ELF-1 (cell line): ENCODE measurements at regions not wholly inside any gene's neighbourhood (a gene's known extent, or its start where the extent isn't known, plus 50 kb on each side); places are given as distances from the start of the nearest gene placed in this dataset.
"Not testable (repeated sequence)": the region's sequence is repeated elsewhere in the genome, so short reads cannot be mapped to it uniquely, and the experiment has no call there.

Experiments used
- DNase-seq: peaks from one replicate; pipeline ENCODE4 v3.0.0-alpha.2; 2016; ENCODE audit warnings: low read depth, low spot score

- no peak for DNase-seq
Observed at GRCh38 chr9:16275795-16276624, 594.5 kb downstream of the BNC2 start.

- no peak for DNase-seq
Observed at GRCh38 chr9:16276866-16277265, 593.6 kb downstream of the BNC2 start.

GRCh38 chr9:16277471-16277960, 593.0 kb downstream of the BNC2 start:
- DNase-seq = no peak

- no peak for DNase-seq
Observed at GRCh38 chr9:16278326-16278999, 592.0 kb downstream of the BNC2 start.

DNA sequence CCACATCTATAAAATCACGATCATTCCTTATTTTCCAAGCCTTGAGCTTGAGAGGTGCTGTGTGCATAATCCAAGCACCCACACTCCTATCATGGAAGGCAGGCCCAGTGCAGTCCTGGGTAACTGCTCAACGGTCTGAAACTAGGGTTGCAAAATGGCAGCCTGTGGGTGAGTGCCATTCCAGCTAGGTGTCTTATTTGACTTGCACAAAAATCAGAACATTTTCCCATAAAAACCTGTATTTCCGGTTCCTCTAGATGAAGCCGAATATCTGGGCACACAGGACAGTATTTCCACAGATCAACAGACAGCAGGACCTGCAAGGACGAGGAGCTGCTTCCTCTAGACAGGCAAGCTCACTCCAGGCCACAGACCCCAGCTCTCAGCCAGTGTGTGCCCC, 588.8 kb downstream of the BNC2 start:
- no peak for DNase-seq

GRCh38 chr9:16282216-16282615, 588.3 kb downstream of the BNC2 start:
- no peak for DNase-seq

- DNase-seq = no peak
Observed at GRCh38 chr9:16282718-16283117, 587.8 kb downstream of the BNC2 start.

GRCh38 chr9:16286160-16286559, 584.3 kb downstream of the BNC2 start:
- no peak for DNase-seq

DNA sequence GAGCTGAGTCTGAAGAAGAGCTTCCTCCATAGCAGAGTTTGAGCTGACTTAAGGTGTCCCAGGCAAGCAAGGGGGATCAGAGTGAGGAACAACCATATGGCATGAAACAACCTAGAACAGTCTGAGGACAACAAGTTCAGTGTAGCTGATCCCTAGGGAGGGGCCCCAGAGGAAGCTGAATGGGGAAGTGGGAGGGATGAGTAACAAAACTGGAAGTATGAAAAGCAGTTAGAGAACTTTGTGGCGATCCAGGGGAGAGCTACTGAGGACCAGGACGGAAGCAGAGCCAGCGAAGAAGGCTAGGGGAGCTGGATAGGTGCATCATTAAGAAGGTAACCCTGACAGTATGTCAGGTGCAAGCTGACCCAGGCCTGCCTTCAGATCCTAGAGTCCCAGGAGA, 580.8 kb downstream of the BNC2 start:
- no peak for DNase-seq

- no peak for DNase-seq
Observed at GRCh38 chr9:16290169-16290568, 580.3 kb downstream of the BNC2 start.

DNA sequence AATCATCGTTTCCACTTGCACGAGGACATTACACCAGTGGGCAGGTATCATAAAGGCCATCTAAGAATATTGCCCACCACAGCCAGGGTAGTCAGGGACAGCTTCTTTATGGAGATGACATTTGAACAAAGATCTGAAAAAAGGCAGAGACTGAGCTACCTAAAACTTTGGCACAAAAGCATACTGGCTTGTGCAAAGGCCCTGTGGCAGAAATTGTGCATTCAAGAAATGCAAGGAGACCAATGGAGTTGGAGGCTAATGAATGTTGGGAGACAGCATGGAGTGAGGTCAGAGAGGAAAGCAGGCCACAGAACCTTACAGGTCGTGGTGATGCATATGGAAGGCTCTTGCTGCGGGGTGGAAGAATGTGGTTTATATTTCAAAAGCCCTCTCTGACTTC, 578.5 kb downstream of the BNC2 start:
- no peak for DNase-seq

DNA sequence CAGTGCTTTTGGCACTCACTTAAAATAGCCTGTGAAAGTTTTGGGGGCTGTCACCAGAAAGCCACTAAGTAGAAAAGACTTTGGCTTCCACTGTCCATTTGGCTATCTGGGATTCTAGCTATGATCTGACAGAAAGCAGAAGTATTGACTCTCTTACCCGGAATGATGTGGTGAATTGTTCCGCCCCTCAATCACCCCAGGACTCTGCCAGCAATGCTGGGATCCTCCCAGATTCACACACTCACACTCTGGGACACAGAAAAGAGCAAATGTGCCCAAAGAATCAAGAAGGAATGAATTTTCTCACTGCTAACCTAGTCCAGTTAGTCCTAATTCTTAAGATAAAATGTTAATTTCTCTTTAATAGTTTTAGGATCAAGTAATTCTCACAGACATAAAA, 576.9 kb downstream of the BNC2 start:
- no peak for DNase-seq

GRCh38 chr9:16294133-16294770, 576.2 kb downstream of the BNC2 start:
- DNase-seq = peak; percentile 64

- DNase-seq = peak; percentile 34
Observed at GRCh38 chr9:16294940-16295339, 575.5 kb downstream of the BNC2 start.

GRCh38 chr9:16299368-16299767, 571.1 kb downstream of the BNC2 start:
- not testable (repeated sequence) for DNase-seq

DNA sequence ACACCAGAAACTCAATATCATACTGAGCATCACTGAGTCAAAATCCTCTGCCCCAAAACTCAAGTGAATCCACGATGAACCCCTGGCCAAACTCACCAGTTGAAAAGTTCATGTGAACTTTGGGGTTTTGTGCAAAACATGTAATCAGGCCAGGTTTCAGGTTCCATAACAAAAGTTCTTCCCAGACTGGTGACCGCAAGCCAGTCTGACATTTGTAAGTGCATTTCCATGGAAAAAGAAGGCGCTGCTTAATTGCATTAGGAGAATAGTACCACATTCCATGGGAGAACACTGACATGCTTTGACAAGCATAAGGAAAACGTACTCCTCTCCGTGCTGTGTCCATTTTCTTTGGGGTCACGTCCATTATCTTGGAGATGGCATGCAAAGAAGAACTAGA, 567.0 kb downstream of the BNC2 start:
- peak; percentile 15 for DNase-seq

DNA sequence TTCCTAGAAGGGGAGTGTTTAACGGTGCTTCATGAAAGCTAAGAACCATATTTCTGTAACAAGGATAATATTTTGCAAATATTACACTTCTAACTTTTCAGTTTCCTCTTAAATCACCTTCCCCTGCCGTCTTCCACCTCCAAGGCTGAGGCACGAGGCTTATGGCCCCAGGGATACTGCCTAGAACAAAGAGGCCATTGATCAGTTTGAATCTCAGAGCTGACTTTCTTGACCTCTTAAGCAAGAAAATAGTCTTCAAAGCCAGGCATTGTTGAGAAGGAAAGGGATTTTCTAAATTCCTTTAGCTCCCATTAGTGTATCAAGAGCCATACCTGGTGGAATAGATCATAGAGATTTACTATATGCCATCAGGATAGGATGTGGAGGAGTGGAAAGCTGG, 566.2 kb downstream of the BNC2 start:
- DNase-seq = peak; percentile 73

DNA sequence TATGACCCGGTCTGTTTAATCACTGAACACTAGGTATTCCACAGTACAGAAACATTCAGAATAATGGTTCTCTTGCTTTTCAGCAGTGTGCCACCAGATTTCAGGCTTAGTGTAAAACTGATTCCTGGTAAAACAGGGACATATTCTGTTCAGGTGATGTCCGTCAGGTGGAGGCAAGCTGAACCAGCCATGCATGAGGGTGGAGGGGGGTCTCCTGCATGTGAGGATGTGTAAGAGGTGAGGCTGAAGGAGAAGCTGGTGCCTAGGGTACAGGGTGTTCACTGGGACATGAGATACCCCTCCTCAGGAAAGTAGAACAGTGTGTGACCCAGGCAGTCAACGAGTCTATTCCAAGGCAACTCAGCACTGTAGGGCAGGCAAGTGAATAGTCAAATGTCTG, 563.9 kb downstream of the BNC2 start:
- DNase-seq = no peak

DNA sequence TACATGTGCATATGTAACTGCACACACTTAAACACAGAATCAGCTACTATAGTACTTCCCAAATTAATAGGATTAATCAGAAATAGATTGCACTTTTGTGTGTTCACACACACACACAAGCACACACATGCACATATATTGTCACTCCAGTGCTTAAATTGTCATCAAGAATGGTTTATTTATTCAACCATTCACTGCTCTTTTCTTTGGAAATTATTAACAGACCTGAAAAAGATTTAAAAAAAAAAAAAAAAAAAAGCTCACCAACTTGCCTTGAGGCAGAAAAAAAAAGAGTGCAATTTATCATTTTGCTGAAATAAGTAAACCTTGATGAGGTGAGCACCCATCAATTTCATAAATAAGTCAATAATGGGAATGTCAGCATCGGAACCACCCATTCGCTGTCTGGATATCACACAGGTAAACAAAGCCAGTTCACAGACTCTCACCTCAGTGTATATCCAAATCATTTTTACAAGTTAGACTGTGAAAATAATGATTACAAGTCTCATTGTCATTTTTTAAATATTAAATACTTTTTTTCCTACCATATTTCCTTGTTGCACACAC, 562.8 kb downstream of the BNC2 start:
- DNase-seq = no peak

GRCh38 chr9:16308645-16309044, 561.8 kb downstream of the BNC2 start:
- DNase-seq = no peak

DNA sequence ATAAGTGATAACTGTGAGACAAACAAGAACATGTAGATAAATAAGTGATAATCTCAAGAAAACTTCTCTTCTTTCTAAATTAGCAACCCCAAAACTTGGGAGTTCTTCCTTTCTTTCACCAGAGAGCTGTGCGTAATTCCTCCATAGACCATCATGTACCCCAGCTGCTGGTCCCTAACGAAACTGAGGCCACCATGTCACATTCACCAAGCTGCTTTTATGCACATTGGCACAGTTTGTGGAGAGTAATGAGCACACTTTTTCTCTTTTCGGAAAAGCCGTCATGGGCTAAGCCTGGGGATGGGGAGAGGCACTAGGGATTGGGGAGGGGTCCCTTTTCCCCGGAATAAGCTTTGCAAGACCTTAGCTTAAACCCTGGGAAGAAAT, 561.4 kb downstream of the BNC2 start:
- DNase-seq = no peak
